NCI-H128 (cell line): ENCODE measurements at regions not wholly inside any gene's neighbourhood (a gene's known extent, or its start where the extent isn't known, plus 50 kb on each side); places are given as distances from the start of the nearest gene placed in this dataset.
A peak's percentile ranks its signal among the peaks of the same experiment; 100 is the strongest.

Experiments
- DNase-seq: peaks from one replicate; lab custom pipeline; 2025; ENCODE audit not compliant: unreplicated experiment; lab: John Stamatoyannopoulos, UW

DNA sequence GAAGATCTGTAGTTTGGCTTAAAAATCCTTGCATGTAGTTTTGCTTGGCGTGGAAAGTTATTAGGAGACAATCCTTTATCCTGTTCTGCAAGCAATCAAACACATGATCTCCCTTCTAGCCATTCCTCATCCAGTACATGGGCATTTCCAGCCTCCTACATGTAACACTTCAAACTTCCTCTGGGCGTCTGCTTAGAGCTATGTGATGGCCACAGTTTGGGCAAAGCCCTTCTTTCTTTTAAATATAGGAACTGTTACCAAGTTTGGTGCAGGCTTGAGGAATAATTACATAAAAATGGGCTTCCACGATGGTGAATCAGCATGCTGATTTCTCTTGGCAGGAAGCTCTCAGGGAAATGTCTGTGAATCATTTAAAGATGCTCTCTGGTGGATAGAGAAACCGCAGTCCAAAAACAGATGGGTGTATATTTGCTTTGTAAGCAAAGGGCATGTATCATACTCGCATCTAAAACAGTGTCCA lies 176.9 kb upstream of the FMN2 start:
- no peak for DNase-seq

DNA sequence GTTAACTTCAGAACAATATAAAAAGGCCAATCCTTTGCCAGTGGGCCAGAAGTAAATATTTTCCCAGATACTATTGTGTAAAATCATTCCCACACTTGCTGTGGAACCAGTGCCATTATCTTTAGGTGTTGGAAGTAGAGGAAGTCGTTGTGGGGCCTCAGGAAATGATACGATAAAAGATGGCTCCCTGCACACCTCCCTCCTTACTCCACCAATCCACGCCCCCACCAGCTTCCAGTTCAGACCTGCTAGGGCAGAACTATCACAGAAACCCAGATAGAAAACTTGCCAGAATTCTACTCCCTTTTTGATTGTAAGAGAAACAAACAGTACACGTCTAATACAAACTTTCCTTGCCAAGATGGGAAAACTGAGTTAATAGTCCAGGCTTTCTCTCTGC lies 173.0 kb upstream of the FMN2 start:
- no peak for DNase-seq

DNA sequence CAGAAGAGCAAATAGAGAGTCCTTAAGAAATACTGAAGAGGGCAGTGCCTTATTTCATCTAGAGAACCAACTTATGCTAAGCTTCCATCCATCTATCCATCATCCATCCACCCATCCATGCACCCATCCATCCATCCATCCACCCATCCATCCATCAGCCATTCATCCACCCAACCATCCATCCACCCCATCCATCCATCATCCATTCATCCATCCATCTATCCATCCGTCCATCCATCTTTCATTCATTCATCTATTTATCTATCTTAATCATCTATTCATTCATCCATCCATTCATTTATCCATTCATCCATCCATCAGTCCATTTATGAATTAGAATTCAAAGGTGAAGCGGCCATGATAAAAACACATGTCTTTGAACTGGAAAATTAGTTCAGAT lies 171.5 kb upstream of the FMN2 start:
- DNase-seq: no peak

DNA sequence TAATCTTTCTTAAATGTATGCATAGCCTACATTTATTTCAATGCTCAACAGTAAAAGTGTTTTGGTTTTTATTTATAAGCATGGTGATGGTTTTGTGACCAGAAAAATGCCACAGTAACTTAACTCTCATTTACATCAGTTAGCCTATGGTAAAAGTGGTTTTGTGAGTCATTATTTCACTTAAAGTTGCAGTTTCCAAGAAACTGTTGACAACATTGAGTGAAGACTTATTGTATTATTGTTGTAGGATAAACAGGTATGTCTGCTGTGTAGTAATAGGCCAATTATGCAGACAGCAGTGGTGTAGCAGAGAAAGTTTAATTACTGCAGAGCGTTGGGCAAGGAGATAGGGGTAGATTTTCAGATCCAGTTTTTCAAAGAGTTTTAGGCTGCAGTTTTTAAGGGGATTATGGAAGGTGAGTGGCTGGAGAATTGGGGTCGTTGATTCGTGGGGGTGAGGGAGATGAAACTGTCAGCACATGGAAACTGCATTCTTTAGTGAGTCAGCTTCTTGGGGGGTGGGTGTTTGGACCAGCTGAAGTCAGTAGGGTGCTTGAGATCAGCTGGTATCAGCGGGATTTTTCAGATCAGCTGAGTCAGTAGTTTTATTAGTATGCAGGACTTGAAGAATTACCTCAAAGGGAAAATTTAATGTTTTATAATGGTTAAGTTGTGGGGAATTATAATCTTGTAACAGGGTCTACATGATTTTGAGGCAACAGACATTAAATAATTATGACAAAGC lies 168.7 kb upstream of the FMN2 start:
- DNase-seq: no peak

DNA sequence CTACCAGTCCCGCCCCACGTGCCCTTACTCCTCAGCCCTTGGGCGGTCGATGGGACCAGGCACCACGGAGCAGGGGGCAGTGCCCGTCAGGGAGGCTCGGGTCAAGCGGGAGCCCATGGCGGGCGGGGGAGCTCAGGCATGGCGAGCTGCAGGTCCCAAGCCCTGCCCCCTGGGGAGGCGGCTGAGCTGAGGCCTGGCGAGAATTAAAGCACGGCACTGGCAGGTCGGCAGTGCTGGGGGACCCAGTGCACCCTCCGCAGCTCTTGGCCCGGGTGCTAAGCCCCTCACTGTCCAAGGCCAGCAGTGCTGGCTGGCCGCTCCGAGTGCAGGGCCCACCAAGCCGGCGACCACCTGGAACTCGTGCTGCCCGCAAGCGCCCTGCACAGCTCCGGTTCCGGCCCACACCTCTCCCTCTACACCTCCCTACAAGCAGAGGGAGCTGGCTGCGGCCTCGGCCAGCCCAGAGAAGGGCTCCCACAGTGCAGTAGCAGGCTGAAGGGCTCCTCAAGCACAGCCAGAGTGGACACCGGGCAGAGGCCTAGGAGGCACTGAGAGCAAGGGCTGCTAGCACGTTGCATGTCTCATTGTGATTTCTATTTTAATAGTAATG lies 166.8 kb upstream of the FMN2 start:
- DNase-seq: no peak

DNA sequence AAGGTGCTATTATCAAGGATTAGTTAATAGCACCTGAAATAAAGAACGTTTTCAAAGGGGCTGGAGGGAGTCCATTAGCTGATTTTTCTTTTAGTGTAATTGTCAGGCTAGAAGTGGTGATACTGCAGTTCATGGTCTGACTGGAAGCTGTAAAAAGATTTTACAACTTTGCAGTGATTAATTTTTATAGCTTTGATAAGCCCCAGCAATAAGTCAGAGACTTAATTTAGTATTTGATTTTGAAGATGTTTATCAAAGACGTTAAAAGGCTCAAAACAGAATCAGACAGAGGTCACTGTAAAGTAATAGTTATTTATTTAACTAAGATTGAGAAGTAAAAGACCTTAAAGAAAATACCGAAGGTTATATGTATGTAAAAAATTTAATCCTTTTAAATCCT lies 165.5 kb upstream of the FMN2 start:
- DNase-seq: no peak

DNA sequence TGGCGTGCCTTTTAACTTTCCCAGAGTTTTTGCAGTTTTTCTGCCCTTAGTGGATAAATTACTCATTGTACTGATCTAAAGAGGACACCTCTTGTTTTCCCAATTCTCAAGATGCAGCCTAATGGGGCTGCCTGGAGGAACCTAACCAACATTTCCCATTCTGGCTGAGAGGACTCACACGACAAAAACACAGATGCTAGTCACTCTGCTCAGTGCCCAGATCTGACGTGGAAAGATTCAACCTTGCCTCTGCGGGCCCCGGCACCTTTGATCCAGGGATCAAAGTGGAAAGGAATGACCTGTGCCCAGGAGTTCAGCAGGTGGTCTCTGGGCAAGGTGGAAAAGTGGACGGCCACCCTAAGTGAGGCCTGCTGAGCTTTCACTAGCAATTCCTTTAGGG lies 162.4 kb upstream of the FMN2 start:
- DNase-seq: no peak

DNA sequence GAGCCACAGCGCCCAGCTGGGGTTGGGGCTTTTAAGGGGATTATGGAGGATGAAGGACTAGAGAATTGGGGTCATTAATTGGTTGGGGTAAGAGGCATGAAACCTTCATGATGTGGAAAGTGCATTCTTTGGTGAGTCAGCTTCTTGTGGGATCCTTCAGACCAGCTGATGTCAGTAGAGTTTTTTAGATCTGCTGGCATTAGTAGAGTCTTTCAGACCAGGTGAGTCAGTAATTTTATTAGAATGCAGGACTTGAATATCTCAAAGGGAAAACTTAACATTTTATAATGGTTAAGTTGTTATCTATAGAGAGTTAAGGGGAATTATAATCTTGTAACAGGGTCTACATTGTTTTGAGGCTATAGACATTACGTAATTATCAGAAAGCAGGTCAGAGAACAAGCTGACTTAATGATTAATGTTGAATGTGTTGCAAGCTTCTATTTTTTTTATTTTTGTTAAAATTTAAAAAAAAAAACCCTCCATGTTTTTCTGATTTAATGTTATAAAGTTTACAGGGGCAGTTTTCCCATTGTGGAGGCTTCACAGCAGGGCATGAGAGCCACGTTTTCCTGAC lies 160.9 kb upstream of the FMN2 start:
- DNase-seq: no peak

DNA sequence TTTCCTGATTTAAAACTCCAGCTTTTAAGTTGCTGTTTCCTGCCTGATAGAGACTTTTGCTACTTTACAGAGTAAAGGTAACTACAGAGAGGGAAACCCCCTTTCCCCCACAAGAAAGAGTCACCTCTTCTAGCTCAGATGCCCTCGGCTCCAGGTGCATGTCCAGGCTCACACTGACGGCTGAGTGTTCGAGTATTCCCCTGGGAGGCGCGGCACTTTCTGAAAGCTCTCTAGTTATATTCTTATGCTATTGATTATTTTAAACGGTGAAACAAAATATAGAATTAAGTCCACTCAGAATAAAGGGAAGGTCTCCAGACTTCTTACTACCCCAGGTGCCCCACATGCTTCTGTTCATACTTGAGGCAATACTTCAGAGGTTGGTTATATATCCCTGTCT lies 160.3 kb upstream of the FMN2 start:
- DNase-seq: no peak

DNA sequence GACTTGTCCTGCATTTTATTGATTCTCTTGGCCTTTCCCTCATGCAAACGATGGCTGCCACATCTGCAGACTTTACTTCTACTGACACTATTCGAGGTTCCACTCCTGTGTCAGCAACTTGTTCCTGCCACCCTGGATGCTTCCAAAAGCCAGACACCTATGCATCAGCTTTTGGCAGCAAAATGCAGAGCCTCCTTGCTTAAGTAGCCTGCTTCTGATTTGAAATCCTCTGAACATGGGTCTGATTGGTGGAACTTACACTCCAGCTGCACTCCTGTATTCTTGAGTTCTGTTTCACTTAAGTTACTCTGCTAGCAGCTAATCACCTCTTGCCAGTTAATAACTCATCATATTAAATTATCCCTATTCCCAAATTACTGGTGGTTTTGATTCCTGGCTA lies 152.1 kb upstream of the FMN2 start:
- no peak for DNase-seq

DNA sequence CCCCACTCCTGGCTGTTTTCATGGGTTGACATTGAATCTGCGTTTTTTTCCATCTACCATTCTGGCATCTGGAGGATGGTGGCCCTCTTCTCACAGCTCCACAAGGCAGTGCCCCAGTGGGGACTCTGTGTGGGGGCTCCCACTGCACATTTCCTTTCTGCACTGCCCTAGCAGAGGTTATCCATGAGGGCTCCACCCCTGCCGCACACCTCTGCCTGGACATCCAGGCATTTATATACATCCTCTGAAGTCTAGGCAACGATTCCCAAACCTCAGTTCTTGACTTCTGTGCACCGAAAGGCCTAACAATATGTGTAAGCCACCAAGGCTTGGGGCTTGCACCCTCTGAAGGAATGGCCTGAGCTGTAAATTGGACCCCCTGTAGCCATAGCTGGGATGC lies 147.9 kb upstream of the FMN2 start:
- DNase-seq: no peak

DNA sequence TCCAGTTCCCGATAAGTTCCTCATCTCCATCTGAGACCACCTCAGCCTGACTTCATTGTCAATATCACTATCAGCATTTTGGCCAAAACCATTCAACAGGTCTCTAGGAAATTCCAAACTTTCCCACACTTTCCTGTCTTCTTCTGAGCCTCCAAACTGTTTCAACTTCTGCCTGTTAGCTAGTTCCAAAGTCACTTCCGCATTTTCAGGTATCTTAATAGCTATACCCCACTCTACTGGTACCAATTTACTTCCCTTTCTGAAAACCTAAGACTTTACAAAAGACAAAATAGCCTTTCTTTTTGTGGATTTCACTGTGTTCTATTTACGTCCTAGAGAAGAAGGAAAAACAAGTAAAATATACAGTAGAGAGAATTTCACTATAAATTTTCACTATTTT lies 147.0 kb upstream of the FMN2 start:
- no peak for DNase-seq

DNA sequence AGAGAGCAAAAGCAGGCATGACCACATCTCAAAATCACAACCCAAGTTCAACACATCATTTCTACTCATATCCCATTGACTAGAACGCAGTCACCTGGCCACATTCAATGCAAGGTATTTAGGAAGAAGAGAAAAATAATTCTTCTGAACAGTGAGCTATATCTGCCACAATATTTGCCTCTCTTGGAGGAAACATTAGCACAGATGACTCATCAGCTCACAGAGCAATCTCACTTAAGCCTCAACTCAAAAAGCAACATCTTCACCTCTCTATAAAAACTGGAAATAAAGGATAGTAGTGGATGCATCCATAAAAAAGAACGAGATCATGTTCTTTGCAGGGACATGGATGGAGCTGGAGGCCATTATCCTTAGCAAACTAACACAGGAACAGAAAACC lies 143.9 kb upstream of the FMN2 start:
- DNase-seq: no peak

DNA sequence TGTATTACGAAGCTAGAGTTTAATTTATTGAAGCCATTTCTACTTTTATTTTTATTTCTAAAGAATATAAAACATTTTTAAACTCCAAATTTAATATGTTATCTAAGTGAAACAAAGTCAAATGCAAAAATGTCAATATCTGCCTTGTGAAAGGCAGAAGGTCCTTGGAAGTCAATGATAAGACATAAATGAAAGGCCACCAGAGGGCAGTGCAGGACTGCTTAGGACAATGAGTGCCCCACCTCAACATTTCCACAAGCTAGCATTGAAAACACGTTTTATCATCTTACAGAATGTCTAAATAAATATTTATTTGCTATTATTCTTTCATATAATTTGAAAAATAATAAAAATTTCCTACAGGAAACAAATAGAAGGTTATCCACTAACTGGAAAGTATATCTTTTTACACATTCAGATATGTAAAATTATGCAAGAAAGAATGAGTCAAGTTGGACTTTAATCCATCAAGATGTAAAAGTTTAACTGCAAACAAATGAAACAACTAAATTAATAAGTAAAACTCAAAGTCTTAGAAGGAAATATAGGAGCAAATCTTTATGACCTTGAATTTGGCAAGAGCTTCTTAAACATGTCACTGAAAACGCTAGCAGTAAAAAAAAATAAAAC lies 140.1 kb upstream of the FMN2 start:
- peak; percentile 18 for DNase-seq

DNA sequence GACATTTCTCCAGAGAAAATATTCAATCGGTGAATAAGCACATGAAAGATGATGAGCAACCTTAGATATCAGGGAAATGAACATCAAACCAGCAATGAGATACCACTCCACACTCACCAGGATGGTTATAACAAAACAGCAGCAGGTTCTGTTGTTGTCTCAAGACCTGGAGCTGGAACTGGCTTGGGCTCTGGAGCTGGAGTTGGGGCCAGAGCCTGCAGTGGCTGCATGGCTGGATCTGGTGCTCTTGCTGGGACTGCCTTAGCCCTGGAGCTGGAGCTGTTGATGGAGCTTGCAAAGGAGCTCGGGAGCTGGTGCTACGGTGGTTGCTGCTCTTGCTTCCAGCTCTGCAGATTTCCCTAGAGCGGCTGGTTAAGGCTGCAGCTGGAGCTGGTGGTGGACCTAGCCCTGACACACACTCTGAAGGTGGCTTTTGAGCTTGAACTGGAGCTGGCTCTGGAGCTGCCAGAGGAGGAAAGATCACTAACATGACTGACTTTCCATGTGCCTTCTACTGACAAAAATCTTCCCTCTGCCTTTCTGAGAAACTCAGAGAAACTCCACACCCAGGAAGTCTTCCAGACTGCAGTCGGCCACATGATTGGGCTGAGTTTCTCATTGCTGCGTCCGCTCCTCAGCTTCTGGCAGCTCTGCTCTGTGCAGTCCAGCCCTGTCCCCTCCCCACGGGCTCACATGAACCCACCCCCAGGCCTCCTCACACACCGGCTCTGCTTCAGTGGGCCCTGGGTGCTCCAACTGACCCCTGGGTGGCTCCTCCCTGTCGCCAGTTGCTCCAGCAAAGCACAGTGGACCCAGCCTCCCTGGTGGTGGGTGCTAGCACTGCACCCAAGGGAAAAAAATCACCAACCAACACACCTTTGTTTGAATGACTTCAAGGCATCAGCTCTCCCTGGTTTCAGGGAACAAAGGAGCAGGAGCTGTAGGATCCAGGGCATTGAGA lies 139.1 kb upstream of the FMN2 start:
- DNase-seq: no peak

DNA sequence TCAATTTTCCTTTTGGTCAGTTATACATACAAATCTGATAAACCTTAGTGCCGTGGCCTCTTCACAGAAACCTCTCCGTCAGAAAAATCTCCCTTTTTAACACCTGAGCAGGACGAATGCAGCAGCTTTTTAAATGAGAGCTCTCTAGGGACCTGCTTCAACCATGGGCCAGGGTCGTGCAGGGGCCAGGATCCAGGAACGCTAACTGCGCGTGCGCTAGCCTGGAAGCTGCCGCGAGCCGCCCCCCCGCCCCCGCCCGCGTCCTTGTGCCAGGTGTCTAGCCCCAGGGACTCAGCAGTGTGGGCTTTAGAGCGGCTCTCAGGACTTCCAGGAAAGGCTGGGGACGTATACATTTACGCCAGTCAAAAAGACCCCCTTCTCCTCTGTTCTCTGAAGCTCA lies 136.8 kb upstream of the FMN2 start:
- no peak for DNase-seq

DNA sequence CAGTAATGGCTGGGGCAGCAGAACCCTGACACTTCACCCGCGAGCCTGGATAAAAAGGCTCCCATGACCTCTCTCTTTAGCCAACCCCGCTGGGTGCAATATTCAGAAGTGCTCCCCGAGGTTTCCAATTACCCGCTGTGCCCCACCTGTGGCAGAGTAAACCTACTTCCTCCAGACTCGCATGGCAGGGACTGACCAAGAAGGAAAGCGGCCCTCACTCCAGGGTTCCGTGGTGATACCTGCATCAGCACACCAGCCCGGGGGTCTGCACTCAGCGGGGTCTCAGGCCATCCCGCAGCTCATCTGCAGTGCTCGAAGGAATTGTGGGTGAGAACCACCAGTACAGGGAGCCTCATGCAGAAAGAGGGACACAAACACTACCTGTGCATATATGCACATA lies 136.3 kb upstream of the FMN2 start:
- no peak for DNase-seq

DNA sequence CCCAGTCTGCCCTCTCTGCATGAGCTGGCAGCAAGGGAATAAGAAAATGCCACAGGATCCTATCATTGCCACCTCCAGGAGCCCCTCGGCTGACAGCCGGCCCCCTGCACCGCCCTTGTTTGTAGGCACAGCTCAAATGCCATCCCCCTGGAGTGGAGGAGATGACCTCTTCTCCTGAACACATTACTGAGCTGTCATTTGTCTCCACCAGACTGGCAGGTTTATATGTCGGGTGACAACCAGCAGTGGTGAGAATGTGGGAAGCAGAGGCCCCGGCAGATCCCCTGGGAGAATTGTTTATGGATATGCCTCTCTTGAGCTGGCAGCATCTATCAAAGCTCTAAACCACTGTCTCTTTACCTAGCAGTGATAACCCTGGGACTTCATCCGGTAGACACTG lies 135.4 kb upstream of the FMN2 start:
- DNase-seq: no peak

DNA sequence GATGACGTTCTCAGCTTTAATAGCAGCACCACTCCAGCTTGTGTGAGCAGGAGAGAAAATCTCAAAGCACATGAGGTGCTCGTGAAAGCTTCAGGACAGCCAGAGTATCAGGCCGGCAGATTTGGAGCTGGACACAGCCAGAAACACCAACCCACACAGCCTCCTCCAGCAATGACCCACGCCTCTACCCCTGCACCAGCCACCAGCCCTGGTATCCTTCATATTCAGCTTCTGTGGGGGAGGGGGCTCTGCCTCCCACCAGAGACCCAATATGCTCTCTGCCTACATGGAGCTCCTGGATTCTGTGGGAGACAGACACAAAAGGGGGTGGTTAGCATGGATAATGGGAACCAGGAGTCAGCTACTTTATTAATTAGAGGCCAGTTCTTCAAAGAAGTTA lies 133.6 kb upstream of the FMN2 start:
- DNase-seq: no peak

DNA sequence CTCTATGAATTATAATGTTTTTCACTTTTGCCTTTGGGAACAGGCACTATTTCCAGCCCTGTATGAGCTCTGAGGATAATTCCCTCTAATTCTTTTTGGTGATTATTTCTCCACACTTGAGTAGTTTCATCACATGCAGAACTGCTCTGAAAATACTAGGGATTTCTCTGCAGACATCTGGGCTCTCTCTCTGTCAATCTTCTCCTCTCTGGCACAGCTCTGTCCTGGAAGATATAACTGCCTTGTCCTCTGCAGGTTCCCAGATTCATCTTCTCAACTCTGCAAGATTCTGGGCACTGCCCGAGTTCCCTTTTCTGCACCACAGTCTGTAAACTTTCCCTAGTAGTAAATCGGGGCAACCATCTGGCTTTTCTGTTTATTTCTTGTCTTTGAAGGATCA lies 131.3 kb upstream of the FMN2 start:
- DNase-seq: no peak

DNA sequence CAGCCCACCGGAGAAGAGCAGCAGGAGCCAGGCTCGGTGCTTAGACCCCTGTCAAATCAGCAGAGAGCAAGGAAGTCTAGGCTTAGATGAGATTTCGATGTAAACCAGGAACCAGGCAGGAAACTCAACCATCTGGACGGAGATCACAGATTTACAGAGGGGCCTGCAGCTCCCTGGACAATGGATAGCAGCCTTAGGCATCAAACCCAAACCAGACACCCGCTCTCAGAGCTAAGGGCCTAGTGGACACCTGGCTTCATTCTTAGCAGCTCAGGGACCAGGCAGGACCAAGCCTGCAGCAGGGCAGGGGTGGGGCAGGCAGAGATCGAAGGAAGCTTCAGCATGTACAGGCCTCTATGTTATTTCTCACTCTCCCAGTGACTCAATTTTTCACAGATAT lies 127.8 kb upstream of the FMN2 start:
- no peak for DNase-seq
